GM18520 (cell line): ENCODE measurements at regions not wholly inside any gene's neighbourhood (a gene's known extent, or its start where the extent isn't known, plus 50 kb on each side); places are given as distances from the start of the nearest gene placed in this dataset.

ENCODE experiments used
- ATAC-seq: cut with Tn5 transposase; IDR thresholded peaks from one replicate; pipeline ENCODE4 v1.9.1; 2021; ENCODE audit not compliant: unreplicated experiment

- ATAC-seq, result no peak
Observed at GRCh38 chr2:155695505-155695904, 637.0 kb downstream of the NR4A2 start.

GRCh38 chr2:155692856-155693255 is 639.7 kb downstream of the NR4A2 start:
- no peak for ATAC-seq

- ATAC-seq, result no peak
Observed at GRCh38 chr2:155692106-155692505, 640.4 kb downstream of the NR4A2 start.

- peak; percentile 77 for ATAC-seq
Observed at GRCh38 chr2:155690785-155691184, 641.7 kb downstream of the NR4A2 start.

- ATAC-seq, result no peak
Observed at GRCh38 chr2:155689791-155690190, 642.7 kb downstream of the NR4A2 start.

- ATAC-seq, result no peak
Observed at GRCh38 chr2:155687181-155687580, 645.3 kb downstream of the NR4A2 start.

- ATAC-seq, result no peak
Observed at GRCh38 chr2:155679647-155680046, 652.9 kb downstream of the NR4A2 start.

GRCh38 chr2:155675920-155676319 is 656.6 kb downstream of the NR4A2 start:
- no peak for ATAC-seq

GRCh38 chr2:155665704-155666103 is 666.8 kb downstream of the NR4A2 start:
- ATAC-seq, result no peak

GRCh38 chr2:155663265-155663664 is 669.3 kb downstream of the NR4A2 start:
- ATAC-seq, result no peak

- no peak for ATAC-seq
Observed at GRCh38 chr2:155662224-155662623, 670.3 kb downstream of the NR4A2 start.

GRCh38 chr2:155653176-155653575 is 679.3 kb downstream of the NR4A2 start:
- ATAC-seq, result no peak

GRCh38 chr2:155651851-155652250 is 680.7 kb downstream of the NR4A2 start:
- no peak for ATAC-seq

GRCh38 chr2:155645791-155646190 is 686.7 kb downstream of the NR4A2 start:
- no peak for ATAC-seq

GRCh38 chr2:155643056-155643775 is 689.3 kb downstream of the NR4A2 start:
- ATAC-seq, result no peak

GRCh38 chr2:155633887-155634570 is 698.5 kb downstream of the NR4A2 start:
- peak; percentile 37 for ATAC-seq

GRCh38 chr2:155633060-155633839 is 699.3 kb downstream of the NR4A2 start:
- no peak for ATAC-seq

- no peak for ATAC-seq
Observed at GRCh38 chr2:155630760-155631159, 701.8 kb downstream of the NR4A2 start.

- no peak for ATAC-seq
Observed at GRCh38 chr2:155622443-155622842, 710.1 kb downstream of the NR4A2 start.

GRCh38 chr2:155600914-155601760 is 731.4 kb downstream of the NR4A2 start:
- ATAC-seq, result no peak

- no peak for ATAC-seq
Observed at GRCh38 chr2:155600296-155600695, 732.2 kb downstream of the NR4A2 start.
